B cell (primary cell): ENCODE measurements at regions not wholly inside any gene's neighbourhood (a gene's known extent, or its start where the extent isn't known, plus 50 kb on each side); places are given as distances from the start of the nearest gene placed in this dataset.

Experiments used
- EZH2 ChIP-seq: IDR thresholded peaks from 2 replicates; pipeline ENCODE4 v1.6.1; 2012; ENCODE audit warnings: borderline replicate concordance, low read depth, mild to moderate bottlenecking, moderate library complexity, low read length; ENCODE audit not compliant: insufficient read depth, poor library complexity, severe bottlenecking
- TF ChIP-seq, protein P1 (sequence below): fragments of 200-600 bp; IDR thresholded peaks from one replicate; pipeline ENCODE4 v1.8.0; 2022; ENCODE audit warnings: antibody characterized with exemption, mild to moderate bottlenecking

DNA sequence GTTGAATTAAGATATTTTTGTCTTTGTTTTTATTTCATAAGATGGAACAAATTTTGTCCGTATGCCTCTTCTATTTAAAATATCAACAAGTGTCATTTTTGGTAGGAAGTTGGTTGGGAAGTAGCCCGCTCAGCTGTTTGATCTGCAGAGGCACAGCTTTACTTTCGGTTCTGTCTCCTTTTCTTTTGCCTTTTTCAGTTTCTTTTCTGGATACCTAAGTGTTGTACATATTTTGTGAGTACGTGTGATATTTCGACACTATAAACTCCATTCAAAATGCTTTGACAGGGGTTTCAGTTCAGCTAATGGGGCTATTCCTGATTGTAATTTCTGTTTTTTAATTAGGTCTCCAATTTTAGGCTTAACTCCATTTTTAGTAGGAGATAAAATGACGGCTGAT is 1785.0 kb upstream of the LRRTM1 start:
- TF ChIP-seq EZH2: no peak
- TF ChIP-seq, protein P1, sequence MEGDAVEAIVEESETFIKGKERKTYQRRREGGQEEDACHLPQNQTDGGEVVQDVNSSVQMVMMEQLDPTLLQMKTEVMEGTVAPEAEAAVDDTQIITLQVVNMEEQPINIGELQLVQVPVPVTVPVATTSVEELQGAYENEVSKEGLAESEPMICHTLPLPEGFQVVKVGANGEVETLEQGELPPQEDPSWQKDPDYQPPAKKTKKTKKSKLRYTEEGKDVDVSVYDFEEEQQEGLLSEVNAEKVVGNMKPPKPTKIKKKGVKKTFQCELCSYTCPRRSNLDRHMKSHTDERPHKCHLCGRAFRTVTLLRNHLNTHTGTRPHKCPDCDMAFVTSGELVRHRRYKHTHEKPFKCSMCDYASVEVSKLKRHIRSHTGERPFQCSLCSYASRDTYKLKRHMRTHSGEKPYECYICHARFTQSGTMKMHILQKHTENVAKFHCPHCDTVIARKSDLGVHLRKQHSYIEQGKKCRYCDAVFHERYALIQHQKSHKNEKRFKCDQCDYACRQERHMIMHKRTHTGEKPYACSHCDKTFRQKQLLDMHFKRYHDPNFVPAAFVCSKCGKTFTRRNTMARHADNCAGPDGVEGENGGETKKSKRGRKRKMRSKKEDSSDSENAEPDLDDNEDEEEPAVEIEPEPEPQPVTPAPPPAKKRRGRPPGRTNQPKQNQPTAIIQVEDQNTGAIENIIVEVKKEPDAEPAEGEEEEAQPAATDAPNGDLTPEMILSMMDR: no peak
